ENCODE measurements at regions not wholly inside any gene's neighbourhood (a gene's known extent, or its start where the extent isn't known, plus 50 kb on each side); places are given as distances from the start of the nearest gene placed in this dataset.

- Histone ChIP-seq H3K27ac (ENCODE audit: insufficient read length, low read depth, low read length) (no peak overlapping the region), H2BK20ac (ENCODE audit: low read depth, low read length, poor library complexity, severe bottlenecking) (no peak overlapping the region), H4K91ac (ENCODE audit: insufficient read length, low read depth, low read length) (no peak overlapping the region), H3K9ac (ENCODE audit: extremely low read depth, insufficient read length, low read length) (no peak overlapping the region), H4K5ac (ENCODE audit: insufficient read length, low read depth, low read length) (no peak overlapping the region), H3K9me3 (ENCODE audit: control insufficient read depth, low read depth, low read length) (no peaks in the 10 kb centered on the region), H3K4me2 (ENCODE audit: insufficient read depth, insufficient read length, low read length) (no peak overlapping the region), H3K79me2 (ENCODE audit: insufficient read depth, low read length) (no peaks in the 10 kb centered on the region), H4K8ac (replicated peaks; ENCODE audit: insufficient read length, low read depth, low read length) (no peak overlapping the region), H2BK5ac (ENCODE audit: insufficient read length, low read length) (no peak overlapping the region), H3K14ac (ENCODE audit: insufficient read depth, low read length) (no peak overlapping the region), H2BK15ac (ENCODE audit: low read depth, low read length) (no peak overlapping the region), H2AK5ac (ENCODE audit: insufficient read length, low read length) (no peak overlapping the region), H3K23ac (ENCODE audit: insufficient read length, low read depth, low read length) (no peak overlapping the region), H3T11ph (ENCODE audit: low read length) (no peak overlapping the region), H3K18ac (ENCODE audit: insufficient read length, low read depth, low read length) (no peak overlapping the region), H3K23me2 (ENCODE audit: insufficient read length, low read depth, low read length, poor library complexity, severe bottlenecking) (no peaks in the 10 kb centered on the region), H3K4ac (ENCODE audit: low read depth, low read length) (no peak overlapping the region), H2BK12ac (ENCODE audit: insufficient read length, low read depth, low read length) (no peak overlapping the region), H3K79me1 (ENCODE audit: insufficient read depth, low read depth, low read length, poor library complexity, severe bottlenecking) (no peaks in the 10 kb centered on the region), H2BK120ac (ENCODE audit: low read depth, low read length, poor library complexity, severe bottlenecking) (no peak overlapping the region), H4K20me1 (ENCODE audit: control insufficient read depth, insufficient read depth, insufficient read length) (no peaks in the 10 kb centered on the region), H3K56ac (ENCODE audit: insufficient read length, low read depth, low read length) (no peak overlapping the region), H3K4me1 (ENCODE audit: insufficient read depth, low read length) (peaks cover 3% of the 10 kb centered on the region; the same call in 1 of the 2 replicates), H2AFZ (ENCODE audit: low read length) (no peak overlapping the region), H3K27me3 (ENCODE audit: insufficient read depth, low read length) (no peaks in the 10 kb centered on the region)
- WGBS (ENCODE audit: extremely low coverage, insufficient read length, low lambda C conversion rate), result no CpG with 5 or more reads among the region's 9 CpGs
- no peaks in the 10 kb centered on the region for H3K9me3 Mint-ChIP-seq
- no peak overlapping the region for H3K27ac Mint-ChIP-seq
- no peak overlapping the region for H3K4me3 Mint-ChIP-seq
- H3K4me1 Mint-ChIP-seq, result peaks cover 16 to 21% of the 10 kb centered on the region in 2 experiments
- no peak for DNase-seq
- H3K36me3 Mint-ChIP-seq (ENCODE audit: insufficient read depth in 1 of 3, low read depth in 3 of 3), result no peaks in the 10 kb centered on the region
- no peak for TF ChIP-seq CTCF (conservative IDR thresholded peaks at IDR 0.05)
- H3K27me3 Mint-ChIP-seq (ENCODE audit: low read depth), result no peaks in the 10 kb centered on the region
Observed at GRCh38 chr15:35665896-35666536, 120.1 kb upstream of the DPH6 start.

Data from H9 (cell line).